HCT116 (cell line): ENCODE measurements at regions not wholly inside any gene's neighbourhood (a gene's known extent, or its start where the extent isn't known, plus 50 kb on each side); places are given as distances from the start of the nearest gene placed in this dataset.

Source experiments
- ATAC-seq: fragments of 200-7000 bp; cut with Tn5 transposase; 2 replicates; pipeline ENCODE4 v1.9.1; 2020; ENCODE audit warnings: mild to moderate bottlenecking, moderate library complexity
- BruUV-seq: library from RNA; stranded (reverse); fragments of 400-500 nt; replicated peaks from 2 replicates; lab custom pipeline; 2021; lab: Mats Ljungman, UMichigan
- CTCF ChIA-PET: fragments of 300-600 bp; sonication (Branson Sonifier 250); formaldehyde crosslinking; loops from one replicate; lab custom pipeline; 2021; ENCODE audit warnings: antibody characterized with exemption; lab: Charles Lee
- POLR2A ChIA-PET: fragments of 300-600, 350-600 bp; sonication (Branson Sonifier 250); formaldehyde crosslinking; loops from one replicate; lab custom pipeline; 2021; ENCODE audit warnings: antibody characterized with exemption; lab: Charles Lee
- RAD21 ChIA-PET, 2 experiments: fragments of 300-600 bp; sonication (Branson Sonifier 250); formaldehyde crosslinking; loops; one replicate each; lab custom pipeline; 2023; ENCODE audit warnings: low total read pairs in 2 of 2; ENCODE audit not compliant: uncharacterized antibody in 2 of 2, unreplicated experiment in 2 of 2, low non-redundant PET in 1 of 2; lab: Charles Lee
- DNase-seq: peaks from one replicate; pipeline ENCODE4 v3.0.0-alpha.2; 2010; ENCODE audit warnings: low read depth, low spot score
- H2AFZ ChIP-seq: fragments of 200-600 bp; shearing (Covaris generic), sonication (generic); 2 replicates; pipeline ENCODE4 v1.6.1; 2017; ENCODE audit warnings: low read depth, mixed run types, mixed read lengths, antibody characterized with exemption, low read length; ENCODE audit not compliant: poor library complexity, severe bottlenecking
- H3K27ac ChIP-seq: 2 replicates; pipeline ENCODE4 v1.5.1; 2012; ENCODE audit warnings: low read depth, low read length
- H3K27me3 ChIP-seq: fragments of 200-600 bp; sonication (generic); 2 replicates; pipeline ENCODE4 v1.6.1; 2016; ENCODE audit warnings: mixed run types, low read length, mixed read lengths; ENCODE audit not compliant: insufficient read depth
- H3K36me3 ChIP-seq, 2 experiments: fragments of 200-500 bp in 1 of 2; fragments of 200-600 bp in 1 of 2; sonication (Bioruptor generic) in 1 of 2; sonication (generic) in 1 of 2; 2 replicates each; pipeline versions ENCODE4 v1.5.1 to v1.6.1; 2014 to 2016; ENCODE audit warnings: low read length in 2 of 2, inconsistent platforms in 1 of 2, mixed read lengths in 1 of 2, mixed run types in 1 of 2; ENCODE audit not compliant: insufficient read depth in 2 of 2, control insufficient read depth in 1 of 2
- H3K4me1 ChIP-seq, 2 experiments: fragments of 200-600 bp in 1 of 2; sonication (generic) in 1 of 2; 2 replicates each; pipeline versions ENCODE4 v1.5.1 to v1.6.1; 2012 to 2017; ENCODE audit warnings: low read length in 2 of 2, inconsistent platforms in 1 of 2, mild to moderate bottlenecking in 1 of 2, mixed read lengths in 1 of 2, mixed run types in 1 of 2, moderate library complexity in 1 of 2; ENCODE audit not compliant: insufficient read depth in 2 of 2, control insufficient read depth in 1 of 2
- H3K4me2 ChIP-seq: fragments of 200-600 bp; sonication (generic); 2 replicates; pipeline ENCODE4 v1.6.1; 2017; ENCODE audit warnings: mixed run types, low read length, mixed read lengths
- H3K4me3 ChIP-seq, 2 experiments: fragments of 200-600 bp in 1 of 2; sonication (generic) in 1 of 2; replicated peaks in 1 of 2; 2 replicates each; pipeline ENCODE4 v1.5.1; 2011 to 2016; ENCODE audit warnings: low read length in 2 of 2, control low read depth in 1 of 2, low read depth in 1 of 2, mild to moderate bottlenecking in 1 of 2, mixed read lengths in 1 of 2, mixed run types in 1 of 2
- H3K79me2 ChIP-seq: fragments of 200-600 bp; sonication (generic); 2 replicates; pipeline ENCODE4 v1.6.1; 2017; ENCODE audit warnings: mild to moderate bottlenecking, mixed run types, low read length, moderate library complexity, mixed read lengths; ENCODE audit not compliant: insufficient read depth
- H3K9ac ChIP-seq: fragments of 200-600 bp; sonication (generic); 2 replicates; pipeline ENCODE4 v1.6.1; 2016; ENCODE audit warnings: low read length, mixed read lengths
- H3K9me2 ChIP-seq: fragments of 200-600 bp; sonication (generic), shearing (Covaris generic); 2 replicates; pipeline ENCODE4 v1.6.1; 2017; ENCODE audit warnings: mixed run types, mild to moderate bottlenecking, moderate library complexity; ENCODE audit not compliant: insufficient read depth
- H3K9me3 ChIP-seq, 2 experiments: fragments of 200-500 bp in 1 of 2; fragments of 200-600 bp in 1 of 2; sonication (Bioruptor generic) in 1 of 2; sonication (generic) in 1 of 2; 2 replicates each; pipeline ENCODE4 v1.6.1; 2014 to 2017; ENCODE audit warnings: low read length in 2 of 2, mixed read lengths in 2 of 2, inconsistent platforms in 1 of 2, low read depth in 1 of 2, mild to moderate bottlenecking in 1 of 2, mixed run types in 1 of 2, moderate library complexity in 1 of 2; ENCODE audit not compliant: control insufficient read depth in 1 of 2, insufficient read depth in 1 of 2
- H4K20me1 ChIP-seq: fragments of 200-600 bp; sonication (generic), shearing (Covaris generic); 2 replicates; pipeline ENCODE4 v1.6.1; 2017; ENCODE audit warnings: mixed run types, mild to moderate bottlenecking, moderate library complexity; ENCODE audit not compliant: insufficient read depth
- ELF1 ChIP-seq: IDR thresholded peaks from 2 replicates; pipeline ENCODE4 v1.6.1; 2012; ENCODE audit warnings: low read depth, borderline replicate concordance
- EZH2 ChIP-seq: fragments of 200-600 bp; sonication (generic); IDR thresholded peaks from 2 replicates; pipeline ENCODE4 v1.6.1; 2017; ENCODE audit warnings: antibody characterized with exemption, mixed run types
- FOSL1 ChIP-seq: IDR thresholded peaks from 2 replicates; pipeline ENCODE4 v1.6.1; 2012; ENCODE audit warnings: low read depth
- JUND ChIP-seq: IDR thresholded peaks from 2 replicates; pipeline ENCODE4 v1.6.1; 2012
- POLR2A ChIP-seq: IDR thresholded peaks from 2 replicates; pipeline ENCODE4 v1.7.0; 2011; ENCODE audit warnings: borderline replicate concordance; ENCODE audit not compliant: insufficient read depth, insufficient read length; ENCODE audit errors: extremely low read depth
- SIN3A ChIP-seq: IDR thresholded peaks from 2 replicates; pipeline ENCODE4 v1.6.1; 2012; ENCODE audit warnings: low read depth
- SRF ChIP-seq: IDR thresholded peaks from 2 replicates; pipeline ENCODE4 v1.6.1; 2012; ENCODE audit warnings: low read depth
- YY1 ChIP-seq: IDR thresholded peaks from 2 replicates; pipeline ENCODE4 v1.6.1; 2011; ENCODE audit warnings: low read length, low read depth, moderate library complexity, mild to moderate bottlenecking; ENCODE audit not compliant: insufficient replicate concordance; ENCODE audit errors: extremely low read depth
- ZFX ChIP-seq: fragments of 450-650 bp; IDR thresholded peaks from 2 replicates; pipeline ENCODE4 v1.6.1; 2017
- intact Hi-C: fragments of 100-400 bp; cut with micrococcal nuclease; formaldehyde crosslinking; loops from 2 replicates; pipeline ENCODE4 v1.10.0; 2022
- TF ChIP-seq, protein P1 (sequence below): IDR thresholded peaks from 2 replicates; pipeline ENCODE4 v1.6.1; 2012

DNA sequence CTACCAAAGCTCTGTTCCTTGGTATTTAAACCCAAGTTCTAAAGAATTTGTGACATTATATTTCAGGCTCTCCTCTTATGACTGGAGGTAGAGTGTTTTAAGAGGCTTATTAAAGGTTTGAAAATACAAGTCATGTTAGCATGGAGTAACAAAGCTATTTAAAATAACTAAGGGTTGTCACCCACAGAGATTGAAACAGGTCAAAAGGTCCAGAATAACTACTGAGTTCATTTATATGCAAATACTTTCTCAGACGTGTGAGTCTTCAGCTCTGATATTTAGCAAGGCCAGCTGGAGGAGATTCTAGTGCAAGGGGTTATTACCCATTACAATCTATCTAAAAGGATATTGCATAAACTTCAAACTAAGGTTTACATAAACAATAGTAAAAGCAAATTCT is 1538.8 kb upstream of the CDH8 start:
- H3K4me1 ChIP-seq, result no peaks in the 10 kb centered on the region
- TF ChIP-seq POLR2A (no peak), JUND (no peak), SIN3A (no peak), FOSL1 (no peak), EZH2 (no peak), ZFX (no peak), ELF1 (no peak), YY1 (no peak)
- TF ChIP-seq, protein P1, sequence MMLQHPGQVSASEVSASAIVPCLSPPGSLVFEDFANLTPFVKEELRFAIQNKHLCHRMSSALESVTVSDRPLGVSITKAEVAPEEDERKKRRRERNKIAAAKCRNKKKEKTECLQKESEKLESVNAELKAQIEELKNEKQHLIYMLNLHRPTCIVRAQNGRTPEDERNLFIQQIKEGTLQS, result no peak
- H2AFZ ChIP-seq, result no peak overlapping the region
- BruUV-seq, result no TSS peak
- intact Hi-C loops, result no loop called here
- H3K27ac ChIP-seq, result no peak overlapping the region
- no peak overlapping the region for H3K9ac ChIP-seq
- H3K4me3 ChIP-seq, result no peak overlapping the region
- H3K27me3 ChIP-seq, result no peaks in the 10 kb centered on the region
- ChIA-PET POLR2A (no interaction called here), RAD21 (no interaction called here), CTCF (no interaction called here)
- H3K9me2 ChIP-seq, result no peaks in the 10 kb centered on the region
- H3K36me3 ChIP-seq, result no peaks in the 10 kb centered on the region
- H3K9me3 ChIP-seq, result peaks cover 0 to 19% of the 10 kb centered on the region in 2 experiments; a peak in 2 of 4 replicates
- H3K79me2 ChIP-seq, result no peaks in the 10 kb centered on the region
- H3K4me2 ChIP-seq, result no peak overlapping the region
- ATAC-seq (no peak), DNase-seq (no peak)
- H4K20me1 ChIP-seq, result no peaks in the 10 kb centered on the region

DNA sequence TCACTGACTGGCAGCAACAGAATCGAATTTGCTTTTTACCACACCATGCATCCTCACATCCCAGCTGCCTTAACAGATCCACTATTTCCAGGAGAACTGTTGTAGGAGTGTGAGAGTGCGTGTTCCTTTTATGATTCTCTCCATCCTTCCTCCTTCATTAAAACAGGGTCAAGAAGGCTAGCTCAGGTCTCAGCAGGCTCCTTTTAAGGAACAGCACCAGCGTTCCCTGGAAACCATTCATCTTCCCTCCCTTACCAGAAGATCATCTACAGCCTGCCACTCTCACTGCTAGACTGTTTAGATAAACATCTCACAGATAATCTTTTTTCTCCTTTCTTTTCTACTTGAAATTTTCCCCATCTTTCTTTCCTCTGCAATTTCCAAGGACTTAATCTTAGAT is 1531.9 kb upstream of the CDH8 start:
- TF ChIP-seq SRF (no peak), YY1 (no peak)
- ChIA-PET POLR2A (no interaction called here), CTCF (no interaction called here), RAD21 (no interaction called here)
- intact Hi-C loops, result no loop called here
- H3K4me3 ChIP-seq, result no peak overlapping the region
- no peak overlapping the region for H3K4me2 ChIP-seq
- no peaks in the 10 kb centered on the region for H3K4me1 ChIP-seq
- no peaks in the 10 kb centered on the region for H3K27me3 ChIP-seq
- no peak overlapping the region for H3K9ac ChIP-seq
- H4K20me1 ChIP-seq, result no peaks in the 10 kb centered on the region
- H3K27ac ChIP-seq, result no peak overlapping the region
- no peaks in the 10 kb centered on the region for H3K36me3 ChIP-seq
- DNase-seq, result no peak
- peaks cover 6 to 22% of the 10 kb centered on the region in 2 experiments; a peak in 2 of 4 replicates for H3K9me3 ChIP-seq
- H3K79me2 ChIP-seq, result no peaks in the 10 kb centered on the region
- no TSS peak for BruUV-seq
- H2AFZ ChIP-seq, result no peak overlapping the region
- no peaks in the 10 kb centered on the region for H3K9me2 ChIP-seq
- ATAC-seq, result no peak
